Thoracic aorta (tissue), 2 donors: ENCODE measurements at regions not wholly inside any gene's neighbourhood (a gene's known extent, or its start where the extent isn't known, plus 50 kb on each side); places are given as distances from the start of the nearest gene placed in this dataset.

ENCODE experiments used
- ATAC-seq: fragments of 150-250 bp; one replicate; pipeline ENCODE4 v1.8.0; 2017; ENCODE audit warnings: low read depth; ENCODE audit not compliant: insufficient number of reproducible peaks, low FRiP score
- DNase-seq: peaks from one replicate; pipeline ENCODE4 v3.0.0-alpha.2; 2020; ENCODE audit warnings: low spot score
- H3K27ac ChIP-seq, 2 donors: fragments of 200-600 bp; sonication (generic); 1 replicate in 1 of 2; 2 replicates in 1 of 2; pipeline ENCODE4 v1.5.1; 2016; ENCODE audit warnings: mild to moderate bottlenecking in 2 of 2, moderate library complexity in 2 of 2
- H3K27me3 ChIP-seq: fragments of 200-600 bp; sonication (generic); replicated peaks from 2 replicates; pipeline ENCODE4 v1.6.0; 2016; ENCODE audit warnings: mild to moderate bottlenecking; ENCODE audit not compliant: insufficient read depth
- H3K36me3 ChIP-seq: fragments of 200-600 bp; sonication (generic); one replicate; pipeline ENCODE4 v1.5.1; 2016
- H3K4me1 ChIP-seq, 2 donors: fragments of 200-600 bp; sonication (generic); 1 replicate in 1 of 2; 2 replicates in 1 of 2; pipeline versions ENCODE4 v1.5.1 to v1.6.0; 2016; ENCODE audit warnings: low read depth in 2 of 2, mild to moderate bottlenecking in 1 of 2; ENCODE audit not compliant: control insufficient read depth in 1 of 2
- H3K4me3 ChIP-seq: fragments of 200-600 bp; sonication (generic); 2 replicates; pipeline ENCODE4 v1.5.1; 2016; ENCODE audit warnings: mild to moderate bottlenecking
- H3K9me3 ChIP-seq: fragments of 200-600 bp; sonication (generic); 2 replicates; pipeline ENCODE4 v1.5.1; 2016
- TF ChIP-seq, protein P1 (sequence below): fragments of 200-600 bp; sonication (generic); IDR thresholded peaks from one replicate; pipeline ENCODE4 v1.5.1; 2019; ENCODE audit warnings: antibody characterized with exemption

DNA sequence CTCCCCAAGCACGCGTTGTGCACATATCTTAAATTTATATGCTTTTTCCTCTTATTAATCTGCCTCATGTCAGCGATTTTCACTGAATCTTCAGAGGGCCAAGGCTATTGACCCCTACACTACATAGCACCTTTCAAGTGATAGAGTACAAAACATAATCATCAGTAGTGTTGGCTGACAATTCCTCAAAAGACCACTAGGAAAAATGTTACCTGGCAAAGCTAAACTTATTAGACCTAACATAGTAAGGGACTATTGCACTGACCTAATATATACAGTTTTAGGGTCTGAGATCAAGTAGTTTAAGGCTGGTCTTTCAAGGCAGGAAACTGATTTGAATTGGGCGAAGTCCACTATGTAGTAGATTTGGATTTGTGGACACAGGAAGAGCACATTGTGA is 244.2 kb upstream of the ZC3H15 start:
- Histone ChIP-seq H3K4me1 (no peaks in the 10 kb centered on the region), H3K36me3 (no peaks in the 10 kb centered on the region), H3K4me3 (no peak overlapping the region), H3K9me3 (no peaks in the 10 kb centered on the region), H3K27me3 (no peaks in the 10 kb centered on the region), H3K27ac (no peak overlapping the region)
- TF ChIP-seq, protein P1, sequence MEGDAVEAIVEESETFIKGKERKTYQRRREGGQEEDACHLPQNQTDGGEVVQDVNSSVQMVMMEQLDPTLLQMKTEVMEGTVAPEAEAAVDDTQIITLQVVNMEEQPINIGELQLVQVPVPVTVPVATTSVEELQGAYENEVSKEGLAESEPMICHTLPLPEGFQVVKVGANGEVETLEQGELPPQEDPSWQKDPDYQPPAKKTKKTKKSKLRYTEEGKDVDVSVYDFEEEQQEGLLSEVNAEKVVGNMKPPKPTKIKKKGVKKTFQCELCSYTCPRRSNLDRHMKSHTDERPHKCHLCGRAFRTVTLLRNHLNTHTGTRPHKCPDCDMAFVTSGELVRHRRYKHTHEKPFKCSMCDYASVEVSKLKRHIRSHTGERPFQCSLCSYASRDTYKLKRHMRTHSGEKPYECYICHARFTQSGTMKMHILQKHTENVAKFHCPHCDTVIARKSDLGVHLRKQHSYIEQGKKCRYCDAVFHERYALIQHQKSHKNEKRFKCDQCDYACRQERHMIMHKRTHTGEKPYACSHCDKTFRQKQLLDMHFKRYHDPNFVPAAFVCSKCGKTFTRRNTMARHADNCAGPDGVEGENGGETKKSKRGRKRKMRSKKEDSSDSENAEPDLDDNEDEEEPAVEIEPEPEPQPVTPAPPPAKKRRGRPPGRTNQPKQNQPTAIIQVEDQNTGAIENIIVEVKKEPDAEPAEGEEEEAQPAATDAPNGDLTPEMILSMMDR, result no peak
- ATAC-seq (no peak), DNase-seq (no peak)

DNA sequence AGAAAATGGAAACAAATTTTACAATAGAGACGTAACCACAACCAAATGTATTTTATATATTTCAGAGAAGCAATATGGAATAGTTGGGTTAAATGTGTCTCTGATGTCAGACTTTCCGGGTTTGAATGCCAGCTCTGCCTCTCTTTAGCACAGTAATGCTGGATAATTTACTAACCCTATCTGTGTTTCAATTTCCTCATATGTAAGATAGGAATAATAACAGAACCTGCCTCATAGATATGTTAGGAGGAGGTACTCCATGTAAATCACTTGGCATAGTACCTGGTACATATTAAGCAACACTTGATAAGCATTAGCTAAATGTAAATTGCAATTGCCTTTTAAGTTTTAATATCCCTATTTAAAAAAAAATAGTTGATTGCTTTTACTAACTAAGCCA is 231.3 kb upstream of the ZC3H15 start:
- no peaks in the 10 kb centered on the region for H3K36me3 ChIP-seq
- H3K4me3 ChIP-seq, result no peak overlapping the region
- H3K4me1 ChIP-seq, result no peaks in the 10 kb centered on the region
- DNase-seq (no peak), ATAC-seq (no peak)
- H3K27ac ChIP-seq, result no peak overlapping the region
- TF ChIP-seq, protein P1, result no peak
- H3K9me3 ChIP-seq, result no peaks in the 10 kb centered on the region
- H3K27me3 ChIP-seq, result no peaks in the 10 kb centered on the region

DNA sequence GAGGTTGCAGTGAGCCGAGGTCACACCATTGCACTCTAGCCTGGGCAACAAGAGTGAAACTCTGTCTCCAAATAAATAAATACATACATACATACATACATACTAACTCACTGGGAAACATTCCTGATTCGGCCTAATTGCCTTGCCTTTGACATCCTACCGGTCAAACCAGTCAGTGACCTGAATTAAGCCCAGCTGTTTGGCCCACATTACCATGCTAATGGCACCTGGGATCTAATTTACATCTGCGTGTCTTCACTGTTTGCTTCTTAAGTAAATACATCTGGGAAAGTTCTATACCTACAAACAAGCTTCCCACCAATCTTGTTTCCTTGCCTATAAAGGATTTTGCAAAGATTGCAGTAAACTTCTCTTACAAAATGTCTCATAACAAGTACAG is 230.2 kb upstream of the ZC3H15 start:
- ATAC-seq, result no peak
- Histone ChIP-seq H3K9me3 (no peaks in the 10 kb centered on the region), H3K36me3 (no peaks in the 10 kb centered on the region), H3K4me3 (no peak overlapping the region), H3K27ac (no peak overlapping the region), H3K27me3 (no peaks in the 10 kb centered on the region), H3K4me1 (no peaks in the 10 kb centered on the region)
- TF ChIP-seq, protein P1, result no peak
- no peak for DNase-seq

DNA sequence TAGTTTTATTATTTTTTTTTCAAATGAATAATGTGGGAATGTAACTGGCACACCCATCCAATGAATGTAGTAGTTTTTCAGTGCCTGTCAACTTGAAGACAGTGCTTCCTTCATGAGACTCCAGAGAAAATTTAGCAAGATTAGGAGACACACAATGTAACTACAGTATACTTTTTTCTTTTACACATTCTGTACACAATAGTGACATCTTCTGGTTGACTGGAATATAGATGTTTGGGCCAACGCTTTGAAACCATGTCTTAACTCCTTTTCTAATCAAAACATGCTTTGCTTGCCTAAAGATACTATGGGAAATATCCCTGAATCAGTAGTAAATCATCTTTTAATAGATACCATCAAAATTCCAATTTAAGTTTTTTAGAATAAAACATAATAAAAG is 229.5 kb upstream of the ZC3H15 start:
- H3K27ac ChIP-seq, result no peak overlapping the region
- TF ChIP-seq, protein P1, result peak; percentile 11
- H3K36me3 ChIP-seq, result no peaks in the 10 kb centered on the region
- no peak for ATAC-seq
- no peaks in the 10 kb centered on the region for H3K9me3 ChIP-seq
- no peak for DNase-seq
- H3K4me3 ChIP-seq, result no peak overlapping the region
- H3K27me3 ChIP-seq, result no peaks in the 10 kb centered on the region
- no peaks in the 10 kb centered on the region for H3K4me1 ChIP-seq

DNA sequence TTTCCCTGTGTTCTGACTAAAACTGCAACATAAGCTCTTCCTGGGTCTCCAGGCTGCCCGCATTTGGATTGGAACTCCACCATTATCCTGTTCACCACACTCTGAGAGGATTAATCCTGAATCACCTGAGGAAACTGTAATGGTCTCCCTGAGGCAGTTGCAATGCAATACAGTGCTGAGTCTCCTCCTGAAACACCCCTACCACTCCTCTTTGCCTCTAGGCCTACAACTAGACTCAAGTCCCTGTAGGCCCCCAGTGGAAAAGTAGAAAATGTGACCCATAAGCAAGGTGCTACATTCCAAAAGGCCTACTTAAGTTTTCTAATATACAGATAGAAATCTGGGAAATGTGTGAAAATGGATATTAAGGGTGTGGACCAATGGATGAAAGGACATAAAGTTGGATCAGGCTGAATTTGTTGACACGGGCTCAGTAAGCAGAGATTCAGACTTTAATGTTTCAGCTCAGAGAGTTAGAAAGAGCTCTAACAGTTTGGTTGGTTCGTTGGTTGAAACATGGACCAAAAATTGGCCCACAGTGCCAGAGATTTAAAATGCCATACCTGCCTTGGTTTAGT is 222.3 kb upstream of the ZC3H15 start:
- no peaks in the 10 kb centered on the region for H3K9me3 ChIP-seq
- no peak overlapping the region for H3K27ac ChIP-seq
- DNase-seq, result no peak
- no peak overlapping the region for H3K4me3 ChIP-seq
- no peaks in the 10 kb centered on the region for H3K4me1 ChIP-seq
- no peaks in the 10 kb centered on the region for H3K36me3 ChIP-seq
- TF ChIP-seq, protein P1, result no peak
- H3K27me3 ChIP-seq, result no peaks in the 10 kb centered on the region
- no peak for ATAC-seq
